DMS153 treated with DMSO at 0.1 percent for 48 hours (cell line): ENCODE measurements at regions not wholly inside any gene's neighbourhood (a gene's known extent, or its start where the extent isn't known, plus 50 kb on each side); places are given as distances from the start of the nearest gene placed in this dataset.
"Not testable (repeated sequence)": the region's sequence is repeated elsewhere in the genome, so short reads cannot be mapped to it uniquely, and the experiment has no call there.

Experiments used
- DNase-seq: peaks from one replicate; lab custom pipeline; 2025; ENCODE audit not compliant: unreplicated experiment; lab: John Stamatoyannopoulos, UW

GRCh38 chr2:40043641-40044040, 264.6 kb upstream of the THUMPD2 start:
- no peak for DNase-seq

GRCh38 chr2:40043191-40043590, 264.1 kb upstream of the THUMPD2 start:
- DNase-seq, result no peak

GRCh38 chr2:40041422-40042382, 262.6 kb upstream of the THUMPD2 start:
- no peak for DNase-seq

- no peak for DNase-seq
Observed at GRCh38 chr2:40039549-40039948, 260.5 kb upstream of the THUMPD2 start.

- no peak for DNase-seq
Observed at GRCh38 chr2:40038646-40039045, 259.6 kb upstream of the THUMPD2 start.

- no peak for DNase-seq
Observed at GRCh38 chr2:40037303-40037702, 258.2 kb upstream of the THUMPD2 start.

- no peak for DNase-seq
Observed at GRCh38 chr2:40036241-40036640, 257.2 kb upstream of the THUMPD2 start.

GRCh38 chr2:40034801-40035200, 255.7 kb upstream of the THUMPD2 start:
- DNase-seq, result no peak

- DNase-seq, result no peak
Observed at GRCh38 chr2:40034198-40034597, 255.1 kb upstream of the THUMPD2 start.

- no peak for DNase-seq
Observed at GRCh38 chr2:40033781-40034180, 254.7 kb upstream of the THUMPD2 start.

GRCh38 chr2:40032650-40033319, 253.7 kb upstream of the THUMPD2 start:
- no peak for DNase-seq

- DNase-seq, result no peak
Observed at GRCh38 chr2:40030456-40030975, 251.5 kb upstream of the THUMPD2 start.

GRCh38 chr2:40028792-40029488, 249.9 kb upstream of the THUMPD2 start:
- no peak for DNase-seq

GRCh38 chr2:40027968-40028367, 248.9 kb upstream of the THUMPD2 start:
- no peak for DNase-seq

GRCh38 chr2:40025276-40025675, 246.2 kb upstream of the THUMPD2 start:
- not testable (repeated sequence) for DNase-seq

GRCh38 chr2:40020997-40021396, 241.9 kb upstream of the THUMPD2 start:
- no peak for DNase-seq

- peak; percentile 20 for DNase-seq
Observed at GRCh38 chr2:40016151-40016885, 237.3 kb upstream of the THUMPD2 start.

GRCh38 chr2:40013962-40014361, 234.9 kb upstream of the THUMPD2 start:
- DNase-seq, result not testable (repeated sequence)

GRCh38 chr2:40004336-40004735, 225.3 kb upstream of the THUMPD2 start:
- no peak for DNase-seq

GRCh38 chr2:40002339-40002738, 223.3 kb upstream of the THUMPD2 start:
- no peak for DNase-seq

- DNase-seq, result no peak
Observed at GRCh38 chr2:39999864-40000263, 220.8 kb upstream of the THUMPD2 start.
